GM19324 (cell line): ENCODE measurements at regions not wholly inside any gene's neighbourhood (a gene's known extent, or its start where the extent isn't known, plus 50 kb on each side); places are given as distances from the start of the nearest gene placed in this dataset.
"Not testable (repeated sequence)": the region's sequence is repeated elsewhere in the genome, so short reads cannot be mapped to it uniquely, and the experiment has no call there.

Experiments
- ATAC-seq: cut with Tn5 transposase; IDR thresholded peaks from one replicate; pipeline ENCODE4 v1.9.1; 2021; ENCODE audit warnings: mild to moderate bottlenecking, moderate library complexity; ENCODE audit not compliant: unreplicated experiment, low FRiP score

- no peak for ATAC-seq
Observed at GRCh38 chr2:234377761-234378391, 119.0 kb downstream of the ARL4C start.

GRCh38 chr2:234376229-234376628 is 120.7 kb downstream of the ARL4C start:
- no peak for ATAC-seq

- ATAC-seq = no peak
Observed at GRCh38 chr2:234375176-234375880, 121.6 kb downstream of the ARL4C start.

GRCh38 chr2:234374736-234375135 is 122.1 kb downstream of the ARL4C start:
- no peak for ATAC-seq

- ATAC-seq = no peak
Observed at GRCh38 chr2:234374150-234374508, 122.8 kb downstream of the ARL4C start.

GRCh38 chr2:234373481-234374149 is 123.3 kb downstream of the ARL4C start:
- no peak for ATAC-seq

- ATAC-seq = no peak
Observed at GRCh38 chr2:234373060-234373459, 123.8 kb downstream of the ARL4C start.

- ATAC-seq = no peak
Observed at GRCh38 chr2:234372506-234372905, 124.4 kb downstream of the ARL4C start.

- ATAC-seq = no peak
Observed at GRCh38 chr2:234368861-234369261, 128.0 kb downstream of the ARL4C start.

GRCh38 chr2:234366891-234367290 is 130.0 kb downstream of the ARL4C start:
- no peak for ATAC-seq

- ATAC-seq = no peak
Observed at GRCh38 chr2:234364661-234365060, 132.2 kb downstream of the ARL4C start.

- no peak for ATAC-seq
Observed at GRCh38 chr2:234363647-234364294, 133.1 kb downstream of the ARL4C start.

- no peak for ATAC-seq
Observed at GRCh38 chr2:234363011-234363487, 133.8 kb downstream of the ARL4C start.

- not testable (repeated sequence) for ATAC-seq
Observed at GRCh38 chr2:234360313-234360975, 136.4 kb downstream of the ARL4C start.

GRCh38 chr2:234357666-234358065 is 139.2 kb downstream of the ARL4C start:
- ATAC-seq = no peak

- no peak for ATAC-seq
Observed at GRCh38 chr2:234355808-234356365, 141.0 kb downstream of the ARL4C start.

GRCh38 chr2:234355021-234355720 is 141.7 kb downstream of the ARL4C start:
- no peak for ATAC-seq

GRCh38 chr2:234352270-234352669 is 144.6 kb downstream of the ARL4C start:
- no peak for ATAC-seq

GRCh38 chr2:234351866-234352265 is 145.0 kb downstream of the ARL4C start:
- ATAC-seq = not testable (repeated sequence)

GRCh38 chr2:234348081-234348480 is 148.8 kb downstream of the ARL4C start:
- no peak for ATAC-seq
